IMR-90 (cell line): ENCODE measurements at regions not wholly inside any gene's neighbourhood (a gene's known extent, or its start where the extent isn't known, plus 50 kb on each side); places are given as distances from the start of the nearest gene placed in this dataset.

Experiments
- ATAC-seq: fragments of 200-7000 bp; cut with Tn5 transposase; 2 replicates; pipeline ENCODE4 v1.9.1; 2020; ENCODE audit warnings: low read depth, mild to moderate bottlenecking, moderate library complexity
- BruUV-seq: library from RNA; stranded (reverse); fragments of 400-500 nt; replicated peaks from 2 replicates; lab custom pipeline; 2021; lab: Mats Ljungman, UMichigan
- CTCF ChIA-PET: fragments of 300-600 bp; formaldehyde crosslinking; extraction: SDS; loops from one replicate; lab custom pipeline; 2021; ENCODE audit warnings: antibody characterized with exemption; lab: Yijun Ruan, JAX
- POLR2A ChIA-PET: fragments of 300-600 bp; sonication (Branson Sonifier 250); formaldehyde crosslinking; loops from one replicate; lab custom pipeline; 2022; ENCODE audit warnings: antibody characterized with exemption; ENCODE audit not compliant: unreplicated experiment; lab: Charles Lee
- DNase-seq: peaks from one replicate; pipeline ENCODE4 v3.0.0; 2013
- H2AFZ ChIP-seq: replicated peaks from 2 replicates; pipeline ENCODE3; 2013; ENCODE audit warnings: low read length, mild to moderate bottlenecking; ENCODE audit not compliant: poor library complexity
- H2AK5ac ChIP-seq: 2 replicates; pipeline ENCODE4 v1.6.1; 2013; ENCODE audit warnings: low read depth, low read length, inconsistent platforms
- H2AK9ac ChIP-seq: replicated peaks from 2 replicates; pipeline ENCODE3; 2013; ENCODE audit warnings: mild to moderate bottlenecking, low read depth, low read length, moderate library complexity; ENCODE audit not compliant: poor library complexity
- H2BK120ac ChIP-seq: 2 replicates; pipeline ENCODE4 v1.6.1; 2013; ENCODE audit warnings: low read depth, low read length, inconsistent platforms
- H2BK15ac ChIP-seq: 3 replicates; pipeline ENCODE4 v1.6.1; 2013; ENCODE audit warnings: low read depth, low read length, inconsistent platforms
- H2BK20ac ChIP-seq: 2 replicates; pipeline ENCODE4 v1.6.1; 2013; ENCODE audit warnings: low read depth, mild to moderate bottlenecking, inconsistent platforms, low read length, moderate library complexity
- H2BK5ac ChIP-seq: 2 replicates; pipeline ENCODE4 v1.6.1; 2013; ENCODE audit warnings: mild to moderate bottlenecking, low read depth, low read length, inconsistent platforms; ENCODE audit not compliant: poor library complexity, severe bottlenecking
- H3K14ac ChIP-seq: replicated peaks from 2 replicates; pipeline ENCODE4 v1.6.1; 2013; ENCODE audit warnings: low read depth, low read length, inconsistent platforms
- H3K18ac ChIP-seq: 2 replicates; pipeline ENCODE4 v1.6.1; 2013; ENCODE audit warnings: low read depth, low read length, control low read depth
- H3K23ac ChIP-seq: 2 replicates; pipeline ENCODE4 v1.6.1; 2013; ENCODE audit warnings: low read depth, low read length, inconsistent platforms
- H3K27ac ChIP-seq: 2 replicates; pipeline ENCODE4 v1.5.1; 2013; ENCODE audit warnings: mild to moderate bottlenecking, control low read depth, low read length; ENCODE audit not compliant: insufficient read depth
- H3K27me3 ChIP-seq: 2 replicates; pipeline ENCODE4 v1.6.1; 2013; ENCODE audit warnings: low read length; ENCODE audit not compliant: control insufficient read depth, insufficient read depth
- H3K36me3 ChIP-seq: 2 replicates; pipeline ENCODE4 v1.6.1; 2013; ENCODE audit warnings: low read length, mixed read lengths; ENCODE audit not compliant: control insufficient read depth, insufficient read depth
- H3K4ac ChIP-seq: 2 replicates; pipeline ENCODE4 v1.6.1; 2013; ENCODE audit warnings: low read depth, low read length, inconsistent platforms
- H3K4me1 ChIP-seq: 2 replicates; pipeline ENCODE4 v1.6.1; 2013; ENCODE audit warnings: low read length, mixed read lengths; ENCODE audit not compliant: control insufficient read depth, insufficient read depth
- H3K4me2 ChIP-seq: 2 replicates; pipeline ENCODE4 v1.6.1; 2013; ENCODE audit warnings: low read depth, mild to moderate bottlenecking, control low read depth, low read length, moderate library complexity
- H3K4me3 ChIP-seq: 2 replicates; pipeline ENCODE4 v1.5.1; 2013; ENCODE audit warnings: low read depth, mild to moderate bottlenecking, control low read depth, low read length, moderate library complexity; ENCODE audit not compliant: insufficient read depth
- H3K56ac ChIP-seq: 2 replicates; pipeline ENCODE4 v1.6.1; 2013; ENCODE audit warnings: low read length, inconsistent platforms; ENCODE audit not compliant: insufficient read depth; ENCODE audit errors: extremely low read depth
- H3K79me1 ChIP-seq, 2 experiments: 2 replicates each; pipeline ENCODE4 v1.6.1; 2013; ENCODE audit warnings: low read length in 2 of 2, inconsistent platforms in 1 of 2, low read depth in 1 of 2
- H3K9ac ChIP-seq: 2 replicates; pipeline ENCODE4 v1.6.1; 2013; ENCODE audit warnings: low read depth, low read length, control low read depth
- H3K9me1 ChIP-seq: 2 replicates; pipeline ENCODE4 v1.6.1; 2013; ENCODE audit warnings: low read length, inconsistent platforms; ENCODE audit not compliant: insufficient read depth
- H3K9me3 ChIP-seq: 2 replicates; pipeline ENCODE4 v1.6.1; 2013; ENCODE audit warnings: low read length; ENCODE audit not compliant: control insufficient read depth, insufficient read depth
- H4K20me1 ChIP-seq: 2 replicates; pipeline ENCODE4 v1.6.1; 2013; ENCODE audit warnings: low read length, inconsistent platforms; ENCODE audit not compliant: insufficient read depth
- H4K5ac ChIP-seq: 2 replicates; pipeline ENCODE4 v1.6.1; 2013; ENCODE audit warnings: mild to moderate bottlenecking, low read depth, low read length, control low read depth
- H4K8ac ChIP-seq, 2 experiments: 2 replicates each; pipeline ENCODE4 v1.6.1; 2013; ENCODE audit warnings: low read depth in 2 of 2, low read length in 2 of 2, control low read depth in 1 of 2, inconsistent platforms in 1 of 2
- H4K91ac ChIP-seq: 2 replicates; pipeline ENCODE4 v1.6.1; 2013; ENCODE audit warnings: low read depth, low read length, inconsistent platforms; ENCODE audit not compliant: insufficient read depth
- BHLHE40 ChIP-seq: fragments of 150-350 bp; IDR thresholded peaks from 2 replicates; pipeline ENCODE4 v1.6.1; 2016; ENCODE audit warnings: mild to moderate bottlenecking, low read depth, low read length
- CEBPB ChIP-seq: IDR thresholded peaks from 2 replicates; pipeline ENCODE4 v1.6.1; 2012; ENCODE audit warnings: low read depth, low read length, improper control_type of control experiment
- CHD1 ChIP-seq: IDR thresholded peaks from 2 replicates; pipeline ENCODE4 v1.6.1; 2012; ENCODE audit warnings: low read depth, low read length, improper control_type of control experiment
- FOS ChIP-seq: fragments of 150-350 bp; IDR thresholded peaks from 2 replicates; pipeline ENCODE4 v1.6.1; 2016; ENCODE audit warnings: low read depth, low read length
- MAFK ChIP-seq: IDR thresholded peaks from 2 replicates; pipeline ENCODE4 v1.6.1; 2012; ENCODE audit warnings: low read depth, low read length, improper control_type of control experiment
- MAZ ChIP-seq: IDR thresholded peaks from 2 replicates; pipeline ENCODE4 v1.6.1; 2012; ENCODE audit warnings: low read depth, mild to moderate bottlenecking, low read length, improper control_type of control experiment, moderate library complexity, borderline replicate concordance
- MXI1 ChIP-seq: IDR thresholded peaks from 2 replicates; pipeline ENCODE4 v1.6.1; 2012; ENCODE audit warnings: low read depth, mild to moderate bottlenecking, low read length, moderate library complexity, borderline replicate concordance
- NFE2L2 ChIP-seq: fragments of 150-350 bp; IDR thresholded peaks from 2 replicates; pipeline ENCODE4 v1.6.1; 2016; ENCODE audit warnings: low read depth, mild to moderate bottlenecking, low read length
- POLR2A ChIP-seq: IDR thresholded peaks from 2 replicates; pipeline ENCODE4 v1.6.1; 2012; ENCODE audit warnings: mild to moderate bottlenecking, low read depth, low read length
- RAD21 ChIP-seq: IDR thresholded peaks from 2 replicates; pipeline ENCODE4 v1.6.1; 2012; ENCODE audit warnings: low read length, improper control_type of control experiment
- RCOR1 ChIP-seq: IDR thresholded peaks from 2 replicates; pipeline ENCODE4 v1.6.1; 2012; ENCODE audit warnings: mild to moderate bottlenecking, low read length, improper control_type of control experiment; ENCODE audit not compliant: insufficient replicate concordance
- RFX5 ChIP-seq: IDR thresholded peaks from 2 replicates; pipeline ENCODE4 v1.8.0; 2012; ENCODE audit warnings: low read depth, mild to moderate bottlenecking, low read length, moderate library complexity
- SMC3 ChIP-seq: fragments of 150-350 bp; IDR thresholded peaks from 2 replicates; pipeline ENCODE4 v1.6.1; 2016; ENCODE audit warnings: low read depth, mild to moderate bottlenecking, antibody characterized with exemption, low read length, moderate library complexity
- whole genome bisulfite sequencing, 2 experiments: methylation state at CpG; one replicate each; pipeline versions ENCODE4 v1.1.5 to v1.1.7; 2013; ENCODE audit warnings: missing lambda C conversion rate in 2 of 2; ENCODE audit not compliant: insufficient read length in 1 of 2; ENCODE audit errors: extremely low coverage in 2 of 2; 5-methylcytosine and 5-hydroxymethylcytosine counted together
- dilution Hi-C: fragments of 300-500 bp; cut with HindIII; formaldehyde crosslinking; loops from one replicate; pipeline ENCODE4 v1.14.3; 2018; ENCODE audit warnings: low sequenced_read_pairs; ENCODE audit not compliant: unreplicated experiment
- in situ Hi-C: fragments of 300-500 bp; cut with MboI; formaldehyde crosslinking; loops from 3 replicates; pipeline ENCODE4 v1.14.3; 2019; ENCODE audit warnings: low sequenced_read_pairs, inconsistent platforms, mixed read lengths
- intact Hi-C: fragments of 100-400 bp; cut with micrococcal nuclease; formaldehyde crosslinking; loops from 2 replicates; pipeline ENCODE4 v1.10.0; 2022
- TF ChIP-seq, protein P1 (sequence below): conservative IDR thresholded peaks from 2 replicates; pipeline ENCODE4 v1.5.1; 2012; ENCODE audit warnings: mild to moderate bottlenecking, low read depth, low read length, improper control_type of control experiment
- TF ChIP-seq, protein P2 (sequence below): fragments of 150-350 bp; IDR thresholded peaks from 2 replicates; pipeline ENCODE4 v1.6.1; 2016; ENCODE audit warnings: low read depth, mild to moderate bottlenecking, low read length, moderate library complexity, borderline replicate concordance
- TF ChIP-seq, protein P3 (sequence below): fragments of 150-350 bp; IDR thresholded peaks from 2 replicates; pipeline ENCODE4 v1.6.1; 2017; ENCODE audit warnings: mild to moderate bottlenecking, antibody characterized with exemption, low read length, low read depth

DNA sequence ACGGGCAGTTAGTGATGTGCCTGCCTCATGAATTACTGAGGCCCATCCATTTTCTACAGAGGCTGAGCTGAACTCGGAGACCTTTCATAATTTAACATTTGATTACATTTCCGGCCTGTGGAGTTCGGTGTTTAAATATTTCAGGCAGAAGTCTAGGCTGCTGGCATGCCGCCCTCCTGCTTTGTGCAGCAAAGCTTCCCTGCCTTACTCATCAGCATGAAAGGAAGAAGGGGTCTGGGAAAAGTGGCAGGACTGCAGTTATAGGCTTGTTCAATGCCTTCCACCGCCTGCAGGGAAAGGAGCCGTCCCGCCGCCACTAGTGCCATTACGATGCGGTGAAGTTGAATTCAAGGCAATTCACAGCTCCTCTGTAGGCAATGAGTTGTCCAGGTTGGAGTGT, 527.9 kb downstream of the NPHP4 start:
- dilution Hi-C loops, result no loop called here
- Histone ChIP-seq H3K9me1 (no peaks in the 10 kb centered on the region), H4K5ac (no peak overlapping the region), H4K20me1 (no peaks in the 10 kb centered on the region), H3K4ac (no peak overlapping the region), H2AK5ac (no peak overlapping the region), H2BK120ac (no peak overlapping the region), H3K4me2 (no peak overlapping the region), H3K18ac (no peak overlapping the region), H2BK5ac (no peak overlapping the region), H3K9me3 (peaks cover 42% of the 10 kb centered on the region), H3K14ac (no peak overlapping the region), H3K56ac (no peak overlapping the region), H2BK15ac (no peak overlapping the region), H3K27me3 (no peaks in the 10 kb centered on the region), H2AFZ (no peak overlapping the region), H3K4me1 (no peaks in the 10 kb centered on the region), H3K79me1 (no peaks in the 10 kb centered on the region), H4K8ac (no peak overlapping the region), H2AK9ac (no peak overlapping the region), H3K4me3 (no peak overlapping the region), H2BK20ac (no peak overlapping the region), H3K36me3 (no peaks in the 10 kb centered on the region), H3K23ac (no peak overlapping the region), H3K9ac (no peak overlapping the region), H4K91ac (no peak overlapping the region), H3K27ac (no peak overlapping the region)
- intact Hi-C loops, result no loop called here
- no peak for DNase-seq
- in situ Hi-C loops, result no loop called here
- no peak for ATAC-seq
- CTCF ChIA-PET, result interaction anchor here (0.9 kb wide), 1 partner anchor 50 kb away, joined by 3 read pairs; no protein-coding TSS in a partner anchor
- POLR2A ChIA-PET, result no interaction called here
- no peak for TF ChIP-seq RAD21
- TF ChIP-seq, protein P1, sequence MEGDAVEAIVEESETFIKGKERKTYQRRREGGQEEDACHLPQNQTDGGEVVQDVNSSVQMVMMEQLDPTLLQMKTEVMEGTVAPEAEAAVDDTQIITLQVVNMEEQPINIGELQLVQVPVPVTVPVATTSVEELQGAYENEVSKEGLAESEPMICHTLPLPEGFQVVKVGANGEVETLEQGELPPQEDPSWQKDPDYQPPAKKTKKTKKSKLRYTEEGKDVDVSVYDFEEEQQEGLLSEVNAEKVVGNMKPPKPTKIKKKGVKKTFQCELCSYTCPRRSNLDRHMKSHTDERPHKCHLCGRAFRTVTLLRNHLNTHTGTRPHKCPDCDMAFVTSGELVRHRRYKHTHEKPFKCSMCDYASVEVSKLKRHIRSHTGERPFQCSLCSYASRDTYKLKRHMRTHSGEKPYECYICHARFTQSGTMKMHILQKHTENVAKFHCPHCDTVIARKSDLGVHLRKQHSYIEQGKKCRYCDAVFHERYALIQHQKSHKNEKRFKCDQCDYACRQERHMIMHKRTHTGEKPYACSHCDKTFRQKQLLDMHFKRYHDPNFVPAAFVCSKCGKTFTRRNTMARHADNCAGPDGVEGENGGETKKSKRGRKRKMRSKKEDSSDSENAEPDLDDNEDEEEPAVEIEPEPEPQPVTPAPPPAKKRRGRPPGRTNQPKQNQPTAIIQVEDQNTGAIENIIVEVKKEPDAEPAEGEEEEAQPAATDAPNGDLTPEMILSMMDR, result no peak
- no peak for TF ChIP-seq CEBPB
- no peak for TF ChIP-seq MAFK
- TF ChIP-seq, protein P2, sequence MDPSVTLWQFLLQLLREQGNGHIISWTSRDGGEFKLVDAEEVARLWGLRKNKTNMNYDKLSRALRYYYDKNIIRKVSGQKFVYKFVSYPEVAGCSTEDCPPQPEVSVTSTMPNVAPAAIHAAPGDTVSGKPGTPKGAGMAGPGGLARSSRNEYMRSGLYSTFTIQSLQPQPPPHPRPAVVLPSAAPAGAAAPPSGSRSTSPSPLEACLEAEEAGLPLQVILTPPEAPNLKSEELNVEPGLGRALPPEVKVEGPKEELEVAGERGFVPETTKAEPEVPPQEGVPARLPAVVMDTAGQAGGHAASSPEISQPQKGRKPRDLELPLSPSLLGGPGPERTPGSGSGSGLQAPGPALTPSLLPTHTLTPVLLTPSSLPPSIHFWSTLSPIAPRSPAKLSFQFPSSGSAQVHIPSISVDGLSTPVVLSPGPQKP, result no peak
- no peak for TF ChIP-seq FOS
- TF ChIP-seq RCOR1, result no peak
- no peak for TF ChIP-seq POLR2A
- TF ChIP-seq NFE2L2, result no peak
- TF ChIP-seq, protein P3, sequence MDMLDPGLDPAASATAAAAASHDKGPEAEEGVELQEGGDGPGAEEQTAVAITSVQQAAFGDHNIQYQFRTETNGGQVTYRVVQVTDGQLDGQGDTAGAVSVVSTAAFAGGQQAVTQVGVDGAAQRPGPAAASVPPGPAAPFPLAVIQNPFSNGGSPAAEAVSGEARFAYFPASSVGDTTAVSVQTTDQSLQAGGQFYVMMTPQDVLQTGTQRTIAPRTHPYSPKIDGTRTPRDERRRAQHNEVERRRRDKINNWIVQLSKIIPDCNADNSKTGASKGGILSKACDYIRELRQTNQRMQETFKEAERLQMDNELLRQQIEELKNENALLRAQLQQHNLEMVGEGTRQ, result no peak
- TF ChIP-seq SMC3, result no peak
- TF ChIP-seq CHD1, result no peak
- no peak for TF ChIP-seq BHLHE40
- no peak for TF ChIP-seq MAZ
- no peak for TF ChIP-seq RFX5
- TF ChIP-seq MXI1, result no peak
- 75% methylated on average over 7 of the region's 11 CpGs; no CpG with 5 or more reads in 1 of the 2 experiments for WGBS, 2 experiments
- BruUV-seq, result no TSS peak
